ENCODE measurements at regions not wholly inside any gene's neighbourhood (a gene's known extent, or its start where the extent isn't known, plus 50 kb on each side); places are given as distances from the start of the nearest gene placed in this dataset.

DNA sequence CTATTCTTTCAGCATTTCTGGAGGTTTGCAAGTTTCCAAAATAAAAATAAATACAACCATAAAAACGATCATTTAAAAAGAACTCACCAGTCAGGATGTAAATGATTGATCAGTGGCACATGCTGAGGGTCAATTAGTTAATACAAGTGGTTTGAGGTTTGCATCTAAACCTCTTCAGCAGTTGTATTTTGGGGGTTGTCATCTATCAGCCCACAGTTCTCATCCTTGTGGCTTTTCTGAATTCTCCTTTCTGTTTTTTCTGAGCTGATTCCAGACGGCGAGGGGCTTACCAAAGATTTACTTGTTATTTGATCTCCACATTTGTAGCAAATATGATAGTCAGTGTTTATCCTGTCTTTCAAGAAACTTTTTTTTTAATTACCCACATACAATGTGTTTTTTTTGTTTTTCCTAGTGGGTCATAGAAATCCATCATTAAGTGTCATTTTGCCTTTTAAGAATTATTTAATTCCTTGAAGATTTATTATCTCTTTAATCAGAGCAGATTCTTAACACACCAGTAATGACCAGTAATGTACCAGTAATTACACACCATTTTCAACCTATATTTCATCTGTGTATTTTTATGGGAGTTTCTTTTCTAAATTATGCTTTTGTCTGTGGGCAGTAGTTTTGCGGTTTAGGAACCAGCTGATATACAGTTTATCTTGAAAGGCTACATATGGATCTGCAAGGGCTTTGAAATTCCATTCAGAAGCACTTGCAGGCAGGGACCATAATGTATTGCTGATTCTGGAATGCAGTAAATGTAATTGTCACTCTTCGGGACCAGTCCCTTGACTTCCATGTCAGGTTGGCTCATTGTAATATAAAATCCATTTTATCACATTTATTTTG is 56.3 kb upstream of the DAAM1 start:
- no peak for TF ChIP-seq POLR2A (IDR thresholded peaks at IDR 0.05; ENCODE audit: low read depth, low read length)
- TF ChIP-seq POLR2AphosphoS5 (IDR thresholded peaks at IDR 0.05; ENCODE audit: low read depth, low read length): no peak
- TF ChIP-seq SPI1 (IDR thresholded peaks at IDR 0.05; ENCODE audit: low read depth, low read length): no peak
